H1 (cell line): ENCODE measurements at regions not wholly inside any gene's neighbourhood (a gene's known extent, or its start where the extent isn't known, plus 50 kb on each side); places are given as distances from the start of the nearest gene placed in this dataset.

Experiments used
- CEBPB ChIP-seq: IDR thresholded peaks from 2 replicates; pipeline ENCODE4 v1.6.1; 2012; ENCODE audit warnings: low read depth, low read length
- CREB1 ChIP-seq: IDR thresholded peaks from 2 replicates; pipeline ENCODE4 v1.6.1; 2012; ENCODE audit warnings: inconsistent platforms
- EP300 ChIP-seq, 2 experiments: IDR thresholded peaks; 1 replicate in 1 of 2; 2 replicates in 1 of 2; pipeline ENCODE4 v1.6.1; 2011 to 2012; ENCODE audit warnings: low read depth in 2 of 2, low read length in 2 of 2, mild to moderate bottlenecking in 2 of 2, borderline replicate concordance in 1 of 2, inconsistent platforms in 1 of 2, moderate library complexity in 1 of 2
- EZH2 ChIP-seq: fragments of 200-600 bp; sonication (generic); IDR thresholded peaks from 2 replicates; pipeline ENCODE4 v1.7.1; 2012; ENCODE audit warnings: low read depth, mild to moderate bottlenecking, moderate library complexity, low read length, inconsistent platforms; ENCODE audit not compliant: severe bottlenecking
- KDM1A ChIP-seq: fragments of 200-600, 300-600 bp; sonication (generic); IDR thresholded peaks from 2 replicates; pipeline ENCODE4 v1.7.1; 2016; ENCODE audit warnings: mild to moderate bottlenecking, low read length, borderline replicate concordance
- TF ChIP-seq, protein P1 (sequence below): IDR thresholded peaks from 2 replicates; pipeline ENCODE4 v1.6.1; 2012; ENCODE audit warnings: inconsistent platforms
- TF ChIP-seq, protein P2 (sequence below), 3 experiments: IDR thresholded peaks; 1 replicate in 2 of 3; 2 replicates in 1 of 3; pipeline versions ENCODE4 v1.5.1 to v1.6.1; 2011; ENCODE audit warnings: low read length in 3 of 3, mild to moderate bottlenecking in 3 of 3, inconsistent platforms in 2 of 3, low read depth in 1 of 3, moderate library complexity in 1 of 3; ENCODE audit not compliant: insufficient read depth in 1 of 3; ENCODE audit errors: control extremely low read depth in 1 of 3

DNA sequence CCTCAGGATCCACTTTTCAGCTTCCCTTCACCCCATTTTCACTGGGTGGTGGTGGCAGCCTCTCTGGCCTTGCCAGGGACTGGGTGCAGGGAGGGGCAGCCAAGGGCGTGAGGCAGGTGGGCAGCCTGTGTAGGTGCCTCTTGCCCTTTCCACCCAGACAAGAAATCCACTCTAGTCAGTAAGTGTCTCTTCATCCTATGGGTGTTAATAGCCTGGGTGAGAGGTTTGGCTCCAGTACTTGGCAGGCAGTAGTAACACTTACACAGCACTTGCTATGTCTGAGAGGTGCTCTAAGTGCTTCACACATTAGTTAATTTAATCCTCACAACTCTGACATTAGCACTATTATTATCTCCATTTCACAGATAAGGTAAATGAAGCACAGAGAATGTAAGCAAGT is 171.9 kb downstream of the EMP1 start:
- TF ChIP-seq, protein P1, sequence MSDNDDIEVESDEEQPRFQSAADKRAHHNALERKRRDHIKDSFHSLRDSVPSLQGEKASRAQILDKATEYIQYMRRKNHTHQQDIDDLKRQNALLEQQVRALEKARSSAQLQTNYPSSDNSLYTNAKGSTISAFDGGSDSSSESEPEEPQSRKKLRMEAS = no peak
- TF ChIP-seq CEBPB = no peak
- no peak for TF ChIP-seq CREB1
- TF ChIP-seq, protein P2, sequence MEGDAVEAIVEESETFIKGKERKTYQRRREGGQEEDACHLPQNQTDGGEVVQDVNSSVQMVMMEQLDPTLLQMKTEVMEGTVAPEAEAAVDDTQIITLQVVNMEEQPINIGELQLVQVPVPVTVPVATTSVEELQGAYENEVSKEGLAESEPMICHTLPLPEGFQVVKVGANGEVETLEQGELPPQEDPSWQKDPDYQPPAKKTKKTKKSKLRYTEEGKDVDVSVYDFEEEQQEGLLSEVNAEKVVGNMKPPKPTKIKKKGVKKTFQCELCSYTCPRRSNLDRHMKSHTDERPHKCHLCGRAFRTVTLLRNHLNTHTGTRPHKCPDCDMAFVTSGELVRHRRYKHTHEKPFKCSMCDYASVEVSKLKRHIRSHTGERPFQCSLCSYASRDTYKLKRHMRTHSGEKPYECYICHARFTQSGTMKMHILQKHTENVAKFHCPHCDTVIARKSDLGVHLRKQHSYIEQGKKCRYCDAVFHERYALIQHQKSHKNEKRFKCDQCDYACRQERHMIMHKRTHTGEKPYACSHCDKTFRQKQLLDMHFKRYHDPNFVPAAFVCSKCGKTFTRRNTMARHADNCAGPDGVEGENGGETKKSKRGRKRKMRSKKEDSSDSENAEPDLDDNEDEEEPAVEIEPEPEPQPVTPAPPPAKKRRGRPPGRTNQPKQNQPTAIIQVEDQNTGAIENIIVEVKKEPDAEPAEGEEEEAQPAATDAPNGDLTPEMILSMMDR (IDR thresholded peaks at IDR 0.05; ENCODE audit: control extremely low read depth in 1 of 3, insufficient read depth in 1 of 3, low read depth in 1 of 3, low read length in 3 of 3) = no peak
- TF ChIP-seq EP300 (IDR thresholded peaks at IDR 0.05; ENCODE audit: borderline replicate concordance in 1 of 2, low read depth in 2 of 2, low read length in 2 of 2) = no peak
- no peak for TF ChIP-seq EZH2
- no peak for TF ChIP-seq KDM1A
